Esophagus (tissue), 2 donors: ENCODE measurements at regions not wholly inside any gene's neighbourhood (a gene's known extent, or its start where the extent isn't known, plus 50 kb on each side); places are given as distances from the start of the nearest gene placed in this dataset.

ENCODE experiments used
- H3K27ac ChIP-seq, 2 donors: one replicate each; pipeline ENCODE4 v1.5.1; 2013; ENCODE audit warnings: low read depth in 2 of 2, mild to moderate bottlenecking in 2 of 2, inconsistent platforms in 1 of 2, low read length in 1 of 2, moderate library complexity in 1 of 2
- H3K27me3 ChIP-seq, 2 donors: one replicate each; pipeline ENCODE4 v1.6.1; 2013; ENCODE audit warnings: low read length in 2 of 2, control low read depth in 1 of 2, mild to moderate bottlenecking in 1 of 2; ENCODE audit not compliant: insufficient read depth in 2 of 2, control insufficient read depth in 1 of 2
- H3K36me3 ChIP-seq, 2 donors: one replicate each; pipeline ENCODE4 v1.6.1; 2013; ENCODE audit warnings: low read length in 1 of 2; ENCODE audit not compliant: control insufficient read depth in 2 of 2, insufficient read depth in 2 of 2
- H3K4me1 ChIP-seq, 2 donors: one replicate each; pipeline ENCODE4 v1.6.1; 2013; ENCODE audit warnings: low read length in 1 of 2; ENCODE audit not compliant: control insufficient read depth in 2 of 2, insufficient read depth in 2 of 2
- H3K4me3 ChIP-seq, 2 donors: one replicate each; pipeline ENCODE4 v1.5.1; 2013; ENCODE audit warnings: low read length in 2 of 2, mild to moderate bottlenecking in 2 of 2, low read depth in 1 of 2, moderate library complexity in 1 of 2
- H3K9me3 ChIP-seq, 2 donors: one replicate each; pipeline ENCODE4 v1.6.1; 2013; ENCODE audit warnings: mild to moderate bottlenecking in 2 of 2, low read depth in 1 of 2, low read length in 1 of 2, moderate library complexity in 1 of 2; ENCODE audit not compliant: control insufficient read depth in 2 of 2, insufficient read depth in 1 of 2
- WGBS, 2 donors: extraction: QIAGEN DNeasy Blood & Tissue Kit; methylation state at CpG; one replicate each; pipeline ENCODE4 v1.1.7; 2013; 5-methylcytosine and 5-hydroxymethylcytosine counted together
- donor health status: healthy with polysubstance abuse.
- donor health status: Bipolar disorder and iron deficiency.

- Histone ChIP-seq H3K4me3 (no peak overlapping the region), H3K27me3 (no peaks in the 10 kb centered on the region), H3K4me1 (no peaks in the 10 kb centered on the region), H3K9me3 (no peaks in the 10 kb centered on the region), H3K36me3 (no peaks in the 10 kb centered on the region), H3K27ac (no peak overlapping the region)
- WGBS, 2 donors = 35 to 54% methylated on average over 3 of the region's 3 CpGs
Observed at GRCh38 chr13:73513751-73514150, 454.9 kb downstream of the KLF5 start.

DNA sequence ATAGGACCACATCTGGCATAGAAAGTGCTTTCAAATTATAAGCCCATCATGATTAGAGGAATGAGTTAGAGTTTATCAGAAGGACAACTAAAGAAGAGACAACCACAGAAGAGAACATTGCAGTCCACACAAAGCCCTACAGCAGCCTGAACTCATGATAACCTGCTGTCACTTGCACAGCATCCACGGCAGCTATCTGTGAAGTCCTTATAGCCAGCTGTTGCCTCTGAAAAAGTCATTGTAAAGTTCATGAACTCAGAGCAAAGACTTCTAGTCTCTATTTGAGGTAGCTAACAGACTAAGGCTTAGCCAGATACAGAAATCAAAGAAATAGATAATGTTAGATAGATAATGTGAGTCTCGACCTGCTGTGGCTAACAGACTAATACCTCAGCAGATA, 450.0 kb downstream of the KLF5 start:
- no peaks in the 10 kb centered on the region for H3K9me3 ChIP-seq
- WGBS, 2 donors = 80 to 83% methylated on average over 2 of the region's 2 CpGs
- no peak overlapping the region for H3K27ac ChIP-seq
- H3K36me3 ChIP-seq = no peaks in the 10 kb centered on the region
- no peak overlapping the region for H3K4me3 ChIP-seq
- H3K4me1 ChIP-seq = no peaks in the 10 kb centered on the region
- no peaks in the 10 kb centered on the region for H3K27me3 ChIP-seq

DNA sequence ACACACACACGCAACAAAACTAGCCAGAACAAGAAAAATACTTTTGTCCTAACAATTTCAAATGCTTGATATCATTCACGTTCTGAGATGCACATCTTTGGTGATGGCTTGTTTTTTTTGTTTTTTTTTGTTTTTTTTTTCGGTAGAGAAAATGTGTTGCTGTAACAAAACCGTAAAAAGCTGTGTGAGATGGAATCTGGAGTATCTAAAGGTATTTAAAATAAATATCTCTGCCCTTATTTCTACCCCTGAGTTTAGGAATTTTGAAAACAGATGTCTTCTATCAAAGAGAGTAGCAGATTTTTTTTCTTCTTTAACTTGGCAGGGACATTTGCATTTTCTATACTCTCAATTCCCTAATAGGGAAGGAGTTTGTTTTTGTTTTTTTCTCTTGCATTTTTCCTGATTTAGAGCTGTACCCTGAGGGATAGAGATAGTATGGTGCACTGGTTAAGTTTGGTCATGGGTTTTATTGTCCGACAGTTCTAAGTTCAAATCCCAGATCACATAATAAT, 446.6 kb downstream of the KLF5 start:
- Histone ChIP-seq H3K27ac (no peak overlapping the region), H3K27me3 (no peaks in the 10 kb centered on the region)
- 84 to 86% methylated on average over 5 of the region's 5 CpGs for WGBS, 2 donors

GRCh38 chr13:73499695-73500094, 440.9 kb downstream of the KLF5 start:
- WGBS, 2 donors = 79 to 94% methylated on average over 4 of the region's 4 CpGs
- Histone ChIP-seq H3K36me3 (no peaks in the 10 kb centered on the region), H3K27me3 (no peaks in the 10 kb centered on the region), H3K4me3 (no peak overlapping the region), H3K4me1 (no peaks in the 10 kb centered on the region), H3K27ac (no peak overlapping the region), H3K9me3 (no peaks in the 10 kb centered on the region)

More for the DNA sequence above, 446.6 kb downstream of the KLF5 start:
- H3K4me3 ChIP-seq = no peak overlapping the region
- no peaks in the 10 kb centered on the region for H3K36me3 ChIP-seq
- no peaks in the 10 kb centered on the region for H3K4me1 ChIP-seq
- no peaks in the 10 kb centered on the region for H3K9me3 ChIP-seq

DNA sequence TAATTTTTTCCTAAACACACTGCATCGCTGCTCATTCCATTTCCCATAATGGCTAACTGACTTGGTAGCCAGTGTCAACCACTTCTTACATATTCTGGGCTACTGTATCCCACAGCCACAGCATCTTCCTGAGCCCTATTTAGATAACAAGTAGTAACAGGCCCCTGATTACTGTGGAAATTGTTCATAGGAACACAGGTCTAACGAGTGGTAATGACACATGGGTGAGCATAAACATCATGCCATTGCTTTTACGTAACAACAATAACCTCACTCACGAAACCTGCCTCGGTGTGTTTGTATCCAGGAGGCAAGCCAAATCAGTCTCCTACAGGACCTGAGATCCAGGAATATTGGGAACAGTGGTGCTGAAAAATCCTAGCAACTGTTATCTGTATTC, 438.6 kb downstream of the KLF5 start:
- H3K4me3 ChIP-seq = no peak overlapping the region
- H3K4me1 ChIP-seq = no peaks in the 10 kb centered on the region
- no peaks in the 10 kb centered on the region for H3K36me3 ChIP-seq
- no peaks in the 10 kb centered on the region for H3K27me3 ChIP-seq
- H3K9me3 ChIP-seq = no peaks in the 10 kb centered on the region
- H3K27ac ChIP-seq = no peak overlapping the region
- 68 to 77% methylated on average over 5 of the region's 5 CpGs for WGBS, 2 donors

DNA sequence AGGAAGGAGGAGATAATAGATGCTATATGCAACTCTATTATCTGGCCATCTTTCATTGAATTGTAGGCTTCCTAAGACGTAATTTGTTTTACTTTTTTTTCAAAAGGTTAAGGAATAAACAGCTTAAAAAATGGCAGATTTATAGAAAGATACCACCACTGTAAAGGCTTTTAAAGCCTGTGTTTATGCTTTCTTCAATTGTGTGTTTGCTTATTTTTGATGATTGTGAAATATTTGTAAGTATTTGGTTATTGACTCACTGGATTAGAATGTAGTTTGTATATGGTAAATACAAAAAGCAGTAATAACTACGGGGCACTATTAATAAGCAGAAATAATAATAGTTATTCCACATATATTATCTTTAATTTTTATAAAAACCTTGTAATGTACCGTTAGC, 437.9 kb downstream of the KLF5 start:
- H3K27ac ChIP-seq = no peak overlapping the region
- WGBS, 2 donors = 74 to 87% methylated on average over 3 of the region's 3 CpGs
- H3K4me1 ChIP-seq = no peaks in the 10 kb centered on the region
- no peaks in the 10 kb centered on the region for H3K36me3 ChIP-seq
- H3K27me3 ChIP-seq = no peaks in the 10 kb centered on the region
- H3K9me3 ChIP-seq = no peaks in the 10 kb centered on the region
- H3K4me3 ChIP-seq = no peak overlapping the region

- Histone ChIP-seq H3K36me3 (no peaks in the 10 kb centered on the region), H3K27me3 (no peaks in the 10 kb centered on the region), H3K27ac (no peak overlapping the region), H3K4me1 (no peaks in the 10 kb centered on the region), H3K4me3 (no peak overlapping the region), H3K9me3 (no peaks in the 10 kb centered on the region)
- WGBS, 2 donors = 28 to 49% methylated on average over 1 of the region's 1 CpG
Observed at GRCh38 chr13:73492811-73493210, 434.0 kb downstream of the KLF5 start.

DNA sequence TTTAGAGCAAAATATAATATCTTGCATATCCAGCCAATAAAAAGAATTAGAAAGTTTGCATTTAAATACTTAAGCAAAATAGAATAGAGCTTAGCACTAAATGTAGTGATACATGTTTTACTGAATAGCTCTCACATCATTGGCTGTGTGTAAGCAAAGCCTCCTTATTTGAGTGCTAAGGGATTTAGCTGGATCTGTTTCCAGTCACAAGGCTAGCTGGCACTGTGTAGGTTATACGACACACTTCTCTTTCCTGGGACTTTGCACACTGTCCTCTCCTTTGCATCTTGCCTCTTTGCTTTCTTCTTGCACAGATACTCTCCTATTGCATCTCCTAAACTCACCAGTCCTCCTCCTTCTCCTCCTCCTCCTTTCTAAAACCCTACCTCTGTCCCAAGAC, 423.8 kb downstream of the KLF5 start:
- Histone ChIP-seq H3K27ac (no peak overlapping the region), H3K4me3 (no peak overlapping the region), H3K27me3 (no peaks in the 10 kb centered on the region), H3K9me3 (no peaks in the 10 kb centered on the region), H3K4me1 (no peaks in the 10 kb centered on the region), H3K36me3 (no peaks in the 10 kb centered on the region)
- 67 to 83% methylated on average over 1 of the region's 1 CpG for WGBS, 2 donors

GRCh38 chr13:73481886-73482445, 423.2 kb downstream of the KLF5 start:
- Histone ChIP-seq H3K9me3 (no peaks in the 10 kb centered on the region), H3K4me1 (no peaks in the 10 kb centered on the region), H3K4me3 (no peak overlapping the region), H3K36me3 (no peaks in the 10 kb centered on the region), H3K27ac (no peak overlapping the region), H3K27me3 (no peaks in the 10 kb centered on the region)
- WGBS, 2 donors = 81 to 85% methylated on average over 6 of the region's 6 CpGs

GRCh38 chr13:73480779-73481559, 422.2 kb downstream of the KLF5 start:
- no peak overlapping the region for H3K4me3 ChIP-seq
- no peak overlapping the region for H3K27ac ChIP-seq
- H3K9me3 ChIP-seq = no peaks in the 10 kb centered on the region
- no peaks in the 10 kb centered on the region for H3K27me3 ChIP-seq
- H3K36me3 ChIP-seq = no peaks in the 10 kb centered on the region
- WGBS, 2 donors = 74 to 84% methylated on average over 2 of the region's 2 CpGs
- no peaks in the 10 kb centered on the region for H3K4me1 ChIP-seq
